Thoracic aorta (tissue), 2 donors: ENCODE measurements at regions not wholly inside any gene's neighbourhood (a gene's known extent, or its start where the extent isn't known, plus 50 kb on each side); places are given as distances from the start of the nearest gene placed in this dataset.
"Not testable (repeated sequence)": the region's sequence is repeated elsewhere in the genome, so short reads cannot be mapped to it uniquely, and the experiment has no call there.

ENCODE experiments used
- ATAC-seq: fragments of 150-250 bp; one replicate; pipeline ENCODE4 v1.8.0; 2017; ENCODE audit warnings: low read depth; ENCODE audit not compliant: insufficient number of reproducible peaks, low FRiP score
- DNase-seq: peaks from one replicate; pipeline ENCODE4 v3.0.0-alpha.2; 2020; ENCODE audit warnings: low spot score
- H3K27ac ChIP-seq, 2 donors: fragments of 200-600 bp; sonication (generic); 1 replicate in 1 of 2; 2 replicates in 1 of 2; pipeline ENCODE4 v1.5.1; 2016; ENCODE audit warnings: mild to moderate bottlenecking in 2 of 2, moderate library complexity in 2 of 2
- H3K27me3 ChIP-seq: fragments of 200-600 bp; sonication (generic); replicated peaks from 2 replicates; pipeline ENCODE4 v1.6.0; 2016; ENCODE audit warnings: mild to moderate bottlenecking; ENCODE audit not compliant: insufficient read depth
- H3K36me3 ChIP-seq: fragments of 200-600 bp; sonication (generic); one replicate; pipeline ENCODE4 v1.5.1; 2016
- H3K4me1 ChIP-seq, 2 donors: fragments of 200-600 bp; sonication (generic); 1 replicate in 1 of 2; 2 replicates in 1 of 2; pipeline versions ENCODE4 v1.5.1 to v1.6.0; 2016; ENCODE audit warnings: low read depth in 2 of 2, mild to moderate bottlenecking in 1 of 2; ENCODE audit not compliant: control insufficient read depth in 1 of 2
- H3K4me3 ChIP-seq: fragments of 200-600 bp; sonication (generic); 2 replicates; pipeline ENCODE4 v1.5.1; 2016; ENCODE audit warnings: mild to moderate bottlenecking
- H3K9me3 ChIP-seq: fragments of 200-600 bp; sonication (generic); 2 replicates; pipeline ENCODE4 v1.5.1; 2016
- TF ChIP-seq, protein P1 (sequence below): fragments of 200-600 bp; sonication (generic); IDR thresholded peaks from one replicate; pipeline ENCODE4 v1.5.1; 2019; ENCODE audit warnings: antibody characterized with exemption

DNA sequence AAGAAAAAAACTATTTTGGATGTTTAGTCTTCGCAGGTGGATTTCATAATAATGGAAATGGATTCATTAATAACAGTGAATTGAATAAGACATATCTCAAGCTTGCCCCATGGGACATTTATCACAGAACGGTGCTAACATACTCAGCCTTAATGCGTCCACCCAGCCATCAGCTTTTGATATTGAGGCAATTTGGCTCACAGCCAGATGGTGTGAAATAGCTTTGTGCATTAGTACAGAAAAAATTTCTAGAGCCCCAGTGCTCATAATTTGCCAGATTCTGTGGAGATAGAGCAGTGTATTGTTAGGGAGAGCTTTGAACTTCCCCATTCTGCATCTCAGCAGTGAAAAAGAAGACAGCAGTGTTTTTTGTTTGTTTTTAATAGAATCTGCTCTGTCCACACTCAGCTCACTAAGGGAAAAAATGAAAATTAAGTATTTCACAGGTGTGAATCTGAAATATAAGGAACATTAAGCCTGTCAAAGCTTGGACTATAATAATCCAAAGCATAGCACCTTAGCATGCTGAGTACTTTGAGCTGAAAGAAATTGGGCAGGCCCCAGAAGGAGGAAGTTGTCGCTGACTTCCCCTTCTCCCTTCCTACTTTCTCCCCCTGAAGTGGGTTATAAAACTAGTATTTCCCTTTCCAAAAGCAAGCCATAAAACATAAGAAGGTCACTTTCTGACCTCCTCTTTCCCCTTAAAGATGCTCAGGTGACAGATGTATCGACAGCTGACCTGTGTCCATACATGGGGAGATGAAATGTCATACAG is 295.8 kb downstream of the MAGEB5 start:
- Histone ChIP-seq H3K4me3 (no peak overlapping the region), H3K27me3 (no peaks in the 10 kb centered on the region), H3K36me3 (no peaks in the 10 kb centered on the region), H3K9me3 (no peaks in the 10 kb centered on the region), H3K4me1 (no peaks in the 10 kb centered on the region), H3K27ac (no peak overlapping the region)
- ATAC-seq (no peak), DNase-seq (no peak)
- TF ChIP-seq, protein P1, sequence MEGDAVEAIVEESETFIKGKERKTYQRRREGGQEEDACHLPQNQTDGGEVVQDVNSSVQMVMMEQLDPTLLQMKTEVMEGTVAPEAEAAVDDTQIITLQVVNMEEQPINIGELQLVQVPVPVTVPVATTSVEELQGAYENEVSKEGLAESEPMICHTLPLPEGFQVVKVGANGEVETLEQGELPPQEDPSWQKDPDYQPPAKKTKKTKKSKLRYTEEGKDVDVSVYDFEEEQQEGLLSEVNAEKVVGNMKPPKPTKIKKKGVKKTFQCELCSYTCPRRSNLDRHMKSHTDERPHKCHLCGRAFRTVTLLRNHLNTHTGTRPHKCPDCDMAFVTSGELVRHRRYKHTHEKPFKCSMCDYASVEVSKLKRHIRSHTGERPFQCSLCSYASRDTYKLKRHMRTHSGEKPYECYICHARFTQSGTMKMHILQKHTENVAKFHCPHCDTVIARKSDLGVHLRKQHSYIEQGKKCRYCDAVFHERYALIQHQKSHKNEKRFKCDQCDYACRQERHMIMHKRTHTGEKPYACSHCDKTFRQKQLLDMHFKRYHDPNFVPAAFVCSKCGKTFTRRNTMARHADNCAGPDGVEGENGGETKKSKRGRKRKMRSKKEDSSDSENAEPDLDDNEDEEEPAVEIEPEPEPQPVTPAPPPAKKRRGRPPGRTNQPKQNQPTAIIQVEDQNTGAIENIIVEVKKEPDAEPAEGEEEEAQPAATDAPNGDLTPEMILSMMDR: no peak

DNA sequence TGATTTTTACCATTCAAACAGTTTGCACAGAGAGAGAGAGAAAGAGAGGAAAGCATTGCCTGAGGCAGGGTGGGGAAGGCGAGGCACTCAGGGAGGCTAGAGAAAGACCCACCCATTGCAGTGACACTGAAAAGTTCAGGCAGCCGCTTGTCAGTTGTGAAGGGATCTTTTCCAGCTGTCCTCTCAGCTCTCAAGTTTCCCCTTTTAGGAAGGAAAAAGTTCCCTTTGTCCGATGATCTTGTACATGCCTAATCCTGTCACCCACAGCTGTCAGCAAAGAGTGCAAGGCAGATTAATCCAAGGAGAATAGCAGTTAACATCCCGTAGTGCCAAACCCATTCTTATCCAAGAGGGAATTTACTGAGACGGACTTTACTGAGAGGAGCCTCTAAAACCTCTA is 255.0 kb downstream of the MAGEB5 start:
- Histone ChIP-seq H3K4me1 (no peaks in the 10 kb centered on the region), H3K9me3 (no peaks in the 10 kb centered on the region), H3K4me3 (no peak overlapping the region), H3K27me3 (no peaks in the 10 kb centered on the region), H3K36me3 (no peaks in the 10 kb centered on the region), H3K27ac (no peak overlapping the region)
- no peak for DNase-seq
- TF ChIP-seq, protein P1: no peak
- no peak for ATAC-seq

DNA sequence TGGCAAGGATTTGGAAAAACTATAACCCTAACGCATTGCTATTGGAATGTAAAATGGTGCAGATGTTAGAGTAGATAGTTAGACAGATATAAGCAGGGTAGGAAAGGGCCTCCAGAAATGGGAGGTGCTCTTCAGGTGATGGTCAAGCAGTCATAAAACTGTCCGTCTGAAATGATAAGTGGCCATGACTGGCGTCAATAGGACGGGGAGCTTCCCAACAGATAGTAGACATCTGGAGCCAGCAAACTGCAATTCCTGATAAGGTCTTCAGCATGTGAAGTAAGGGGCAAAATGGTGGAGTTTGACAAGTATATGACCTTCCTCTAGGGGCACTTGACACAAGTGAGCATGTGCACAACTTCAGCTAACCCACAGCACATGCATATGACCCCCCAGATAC is 250.4 kb downstream of the MAGEB5 start:
- Histone ChIP-seq H3K27me3 (no peaks in the 10 kb centered on the region), H3K36me3 (no peaks in the 10 kb centered on the region), H3K4me1 (no peaks in the 10 kb centered on the region), H3K9me3 (no peaks in the 10 kb centered on the region), H3K27ac (no peak overlapping the region), H3K4me3 (no peak overlapping the region)
- ATAC-seq (no peak), DNase-seq (no peak)
- TF ChIP-seq, protein P1: no peak

DNA sequence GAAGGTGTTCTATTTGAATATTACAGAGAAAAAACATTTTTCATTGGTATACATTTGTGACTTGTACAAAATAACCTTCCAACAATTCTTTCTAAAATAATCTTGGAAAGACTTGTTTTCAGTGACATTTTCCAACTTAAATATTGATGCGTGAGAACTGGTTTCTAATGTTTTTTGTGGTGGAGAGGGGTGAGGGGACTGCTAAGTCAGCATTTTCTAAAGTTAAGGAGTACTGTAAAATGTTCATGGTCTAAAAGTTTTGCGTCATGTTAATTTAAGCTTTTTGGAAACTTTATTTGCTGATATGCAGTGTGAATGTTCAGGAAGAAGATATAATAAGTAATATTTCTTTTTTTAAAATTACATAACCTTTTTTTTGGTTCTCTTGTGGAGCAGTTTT is 229.3 kb downstream of the MAGEB5 start:
- no peaks in the 10 kb centered on the region for H3K9me3 ChIP-seq
- H3K4me1 ChIP-seq: no peaks in the 10 kb centered on the region
- H3K27ac ChIP-seq: no peak overlapping the region
- no peak overlapping the region for H3K4me3 ChIP-seq
- no peaks in the 10 kb centered on the region for H3K36me3 ChIP-seq
- DNase-seq (no peak), ATAC-seq (no peak)
- H3K27me3 ChIP-seq: no peaks in the 10 kb centered on the region
- TF ChIP-seq, protein P1: no peak

DNA sequence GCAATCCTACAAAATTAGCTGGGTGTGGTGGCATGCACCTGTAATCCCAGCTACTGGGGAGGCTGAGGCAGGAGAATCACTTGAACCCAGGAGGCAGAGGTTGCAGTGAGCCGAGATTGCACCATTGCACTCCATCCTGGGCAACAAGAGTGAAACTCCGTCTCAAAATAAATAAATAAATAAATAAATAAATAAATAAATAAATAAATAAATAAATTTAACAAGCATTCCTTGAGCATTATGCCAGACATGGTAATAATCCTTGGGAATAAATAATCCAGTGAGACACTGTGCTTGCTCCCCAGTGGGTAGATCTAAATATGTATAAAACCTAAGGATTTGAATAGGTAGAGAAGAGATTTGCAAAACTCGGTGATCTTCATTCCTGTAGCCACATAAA is 228.4 kb downstream of the MAGEB5 start:
- ATAC-seq, H3K27me3 ChIP-seq, H3K9me3 ChIP-seq, H3K4me3 ChIP-seq, H3K4me1 ChIP-seq, DNase-seq, H3K27ac ChIP-seq, H3K36me3 ChIP-seq: not testable (repeated sequence)

DNA sequence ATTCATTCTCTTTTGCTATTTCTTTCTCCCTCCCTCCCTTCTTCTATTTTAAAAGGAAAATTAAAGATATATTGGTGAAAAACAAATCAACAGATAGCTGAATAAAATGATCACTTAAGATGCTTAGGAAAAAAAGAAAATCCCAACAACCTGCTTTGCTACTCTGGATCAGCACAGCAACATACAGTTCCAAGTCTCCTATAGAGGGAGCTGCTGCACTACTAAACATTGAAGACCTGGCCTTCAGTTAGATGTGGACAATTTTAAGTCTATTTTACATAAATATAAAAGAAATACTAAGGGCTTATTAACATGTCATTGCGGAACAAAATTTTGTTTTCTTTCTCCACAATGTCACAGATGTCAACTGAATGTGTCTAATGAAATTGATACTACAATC is 226.4 kb downstream of the MAGEB5 start:
- no peaks in the 10 kb centered on the region for H3K27me3 ChIP-seq
- H3K9me3 ChIP-seq: no peaks in the 10 kb centered on the region
- H3K36me3 ChIP-seq: no peaks in the 10 kb centered on the region
- no peak overlapping the region for H3K4me3 ChIP-seq
- no peak overlapping the region for H3K27ac ChIP-seq
- ATAC-seq (no peak), DNase-seq (no peak)
- H3K4me1 ChIP-seq: no peaks in the 10 kb centered on the region
- TF ChIP-seq, protein P1: no peak
